SK-N-SH treated with all-trans-retinoic acid at 6 μM for 48 hours (cell line): ENCODE measurements at regions not wholly inside any gene's neighbourhood (a gene's known extent, or its start where the extent isn't known, plus 50 kb on each side); places are given as distances from the start of the nearest gene placed in this dataset.

Source experiments
- ATAC-seq: fragments of 200-7000 bp; cut with Tn5 transposase; 3 replicates; pipeline ENCODE4 v1.9.1; 2020; ENCODE audit warnings: mild to moderate bottlenecking, moderate library complexity
- ARNTL ChIP-seq: fragments of 450-650 bp; formaldehyde crosslinking; IDR thresholded peaks from 2 replicates; pipeline ENCODE4 v1.5.0; 2020; ENCODE audit warnings: low read depth, mild to moderate bottlenecking, moderate library complexity, borderline replicate concordance
- BACH2 ChIP-seq: fragments of 250-450 bp; sonication (Bioruptor Pico); IDR thresholded peaks from 2 replicates; pipeline ENCODE4 v1.9.0; 2021; ENCODE audit warnings: mild to moderate bottlenecking, borderline replicate concordance
- CREB5 ChIP-seq: fragments of 250-450 bp; sonication (Bioruptor Pico); IDR thresholded peaks from 2 replicates; pipeline ENCODE4 v1.5.1; 2020; ENCODE audit warnings: low read depth, mild to moderate bottlenecking, moderate library complexity
- CSDC2 ChIP-seq: fragments of 250-450 bp; sonication (Bioruptor Pico); IDR thresholded peaks from 2 replicates; pipeline ENCODE4 v1.5.0; 2020; ENCODE audit warnings: mild to moderate bottlenecking, moderate library complexity
- CSRNP3 ChIP-seq: fragments of 250-450 bp; sonication (Bioruptor Pico); IDR thresholded peaks from 2 replicates; pipeline ENCODE4 v1.5.1; 2021; ENCODE audit warnings: mild to moderate bottlenecking, moderate library complexity
- GLIS3 ChIP-seq: fragments of 250-450 bp; sonication (Bioruptor Pico); IDR thresholded peaks from 2 replicates; pipeline ENCODE4 v1.5.0; 2020; ENCODE audit warnings: mild to moderate bottlenecking, moderate library complexity
- ISL1 ChIP-seq: fragments of 250-450 bp; sonication (Bioruptor Pico); IDR thresholded peaks from 2 replicates; pipeline ENCODE4 v2.1.2; 2022; ENCODE audit warnings: mild to moderate bottlenecking, moderate library complexity
- OSR1 ChIP-seq: fragments of 250-450 bp; sonication (Bioruptor Pico); IDR thresholded peaks from 2 replicates; pipeline ENCODE4 v1.8.0; 2022; ENCODE audit warnings: moderate library complexity, mild to moderate bottlenecking, inconsistent platforms
- PATZ1 ChIP-seq: fragments of 250-450 bp; sonication (Bioruptor Pico); IDR thresholded peaks from 2 replicates; pipeline ENCODE4 v1.8.0; 2020; ENCODE audit warnings: mild to moderate bottlenecking, moderate library complexity, borderline replicate concordance
- POU6F1 ChIP-seq: fragments of 250-450 bp; sonication (Bioruptor Pico); IDR thresholded peaks from 2 replicates; pipeline ENCODE4 v1.8.0; 2021; ENCODE audit warnings: low read depth, mild to moderate bottlenecking, moderate library complexity, borderline replicate concordance
- PPARA ChIP-seq: fragments of 250-450 bp; sonication (Bioruptor Pico); IDR thresholded peaks from 2 replicates; pipeline ENCODE4 v1.5.0; 2020; ENCODE audit warnings: mild to moderate bottlenecking, borderline replicate concordance
- RARB ChIP-seq: fragments of 250-450 bp; sonication (Bioruptor Pico); IDR thresholded peaks from 2 replicates; pipeline ENCODE4 v1.8.0; 2021; ENCODE audit warnings: mild to moderate bottlenecking, moderate library complexity
- SNAI2 ChIP-seq: fragments of 250-450 bp; sonication (Bioruptor Pico); IDR thresholded peaks from 2 replicates; pipeline ENCODE4 v1.5.0; 2020; ENCODE audit warnings: mild to moderate bottlenecking, moderate library complexity
- TCF4 ChIP-seq: fragments of 250-450 bp; sonication (Bioruptor Pico); IDR thresholded peaks from 2 replicates; pipeline ENCODE4 v1.8.0; 2021; ENCODE audit warnings: mild to moderate bottlenecking, moderate library complexity, borderline replicate concordance
- TOX ChIP-seq: fragments of 250-450 bp; sonication (Bioruptor Pico); IDR thresholded peaks from 2 replicates; pipeline ENCODE4 v1.8.0; 2021; ENCODE audit warnings: mild to moderate bottlenecking, moderate library complexity, borderline replicate concordance
- TSHZ2 ChIP-seq: fragments of 250-450 bp; sonication (Bioruptor Pico); IDR thresholded peaks from 2 replicates; pipeline ENCODE4 v1.5.0; 2020; ENCODE audit warnings: mild to moderate bottlenecking, moderate library complexity
- ZC3H10 ChIP-seq: fragments of 250-450 bp; sonication (Bioruptor Pico); IDR thresholded peaks from 2 replicates; pipeline ENCODE4 v1.5.1; 2021; ENCODE audit warnings: mild to moderate bottlenecking, moderate library complexity
- ZFP3 ChIP-seq: fragments of 250-450 bp; sonication (Bioruptor Pico); IDR thresholded peaks from 2 replicates; pipeline ENCODE4 v1.5.0; 2020; ENCODE audit warnings: mild to moderate bottlenecking, moderate library complexity
- ZFP30 ChIP-seq: fragments of 450-650 bp; formaldehyde crosslinking; IDR thresholded peaks from 2 replicates; pipeline ENCODE4 v1.5.0; 2022; ENCODE audit warnings: mild to moderate bottlenecking, moderate library complexity
- ZNF565 ChIP-seq: fragments of 450-650 bp; formaldehyde crosslinking; conservative IDR thresholded peaks from 2 replicates; pipeline ENCODE4 v1.5.0; 2020; ENCODE audit warnings: low read depth, mild to moderate bottlenecking, moderate library complexity
- ZNF70 ChIP-seq: fragments of 450-650 bp; formaldehyde crosslinking; IDR thresholded peaks from 2 replicates; pipeline ENCODE4 v1.5.0; 2020; ENCODE audit warnings: mild to moderate bottlenecking, moderate library complexity

- TF ChIP-seq POU6F1 (no peak), OSR1 (CRISPR knock-in tag) (no peak), ZFP3 (CRISPR knock-in tag) (no peak), CSRNP3 (CRISPR knock-in tag) (no peak)
- no peak for ATAC-seq
Measured at GRCh38 chr21:18144339-18144738, 100.3 kb upstream of the CHODL start.

- no peak for ATAC-seq
Measured at GRCh38 chr21:18142655-18143054, 102.0 kb upstream of the CHODL start.

More at GRCh38 chr21:18142655-18143054, 102.0 kb upstream of the CHODL start:
- no peak for TF ChIP-seq TSHZ2
- TF ChIP-seq SNAI2 (CRISPR knock-in tag): no peak
- TF ChIP-seq CSRNP3 (CRISPR knock-in tag): no peak
- TF ChIP-seq CSDC2 (CRISPR knock-in tag): no peak
- TF ChIP-seq POU6F1: no peak
- no peak for TF ChIP-seq ZNF565 (CRISPR knock-in tag)
- no peak for TF ChIP-seq PATZ1 (CRISPR knock-in tag)
- no peak for TF ChIP-seq BACH2
- TF ChIP-seq CREB5 (CRISPR knock-in tag): no peak
- TF ChIP-seq PPARA (CRISPR knock-in tag): no peak
- no peak for TF ChIP-seq GLIS3 (CRISPR knock-in tag)
- no peak for TF ChIP-seq TCF4
- TF ChIP-seq ZC3H10 (CRISPR knock-in tag): no peak
- TF ChIP-seq ZNF70 (CRISPR knock-in tag): no peak
- TF ChIP-seq TOX (CRISPR knock-in tag): no peak
- TF ChIP-seq RARB (CRISPR knock-in tag): no peak
- TF ChIP-seq ZFP3 (CRISPR knock-in tag): no peak
- no peak for TF ChIP-seq ARNTL (CRISPR knock-in tag)
- no peak for TF ChIP-seq ZFP30 (CRISPR knock-in tag)
- TF ChIP-seq ISL1 (CRISPR knock-in tag): no peak
- TF ChIP-seq, all 23 proteins: peak for 0
